ENCODE measurements at regions not wholly inside any gene's neighbourhood (a gene's known extent, or its start where the extent isn't known, plus 50 kb on each side); places are given as distances from the start of the nearest gene placed in this dataset.

DNA sequence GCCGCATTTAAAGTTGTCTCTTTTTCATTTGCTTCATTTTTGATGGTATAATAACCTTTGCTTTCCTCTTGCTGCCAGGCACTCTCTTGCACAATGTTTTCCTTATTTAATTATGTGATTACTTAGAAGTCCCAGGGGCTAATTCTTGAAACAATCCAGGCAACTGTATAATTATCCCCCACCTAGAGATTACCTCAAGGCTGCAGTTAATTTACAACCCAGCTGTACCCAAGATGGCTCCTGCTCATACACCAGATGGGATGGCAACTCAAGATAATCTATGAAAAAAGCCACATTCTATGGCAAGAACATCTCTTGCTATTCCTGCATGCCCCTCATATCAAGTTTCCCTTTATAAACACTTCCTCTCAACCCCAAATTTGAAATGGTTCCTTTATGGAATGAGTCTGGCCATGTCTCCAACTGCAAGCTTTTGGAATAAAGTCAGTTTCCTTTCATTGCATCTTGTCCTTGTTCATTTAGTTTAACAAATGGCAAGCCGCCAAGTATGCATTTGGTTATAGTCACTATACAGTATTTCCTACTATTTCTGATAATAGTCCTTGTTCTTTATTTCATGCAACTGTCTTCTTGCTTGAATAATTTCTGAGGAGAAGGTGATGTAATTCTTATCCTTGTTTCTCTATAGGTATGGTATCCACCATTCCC is 1042.6 kb downstream of the PLA2G4A start:
- Mint-ChIP-seq H3K9me3 (peaks cover 22% of the 10 kb centered on the region), H3K27ac (no peak overlapping the region), H3K36me3 (ENCODE audit: low read depth) (no peaks in the 10 kb centered on the region), H3K27me3 (no peaks in the 10 kb centered on the region), H3K4me3 (no peak overlapping the region), H3K4me1 (no peaks in the 10 kb centered on the region)
- DNase-seq (no peak), ATAC-seq (no peak)

DNA sequence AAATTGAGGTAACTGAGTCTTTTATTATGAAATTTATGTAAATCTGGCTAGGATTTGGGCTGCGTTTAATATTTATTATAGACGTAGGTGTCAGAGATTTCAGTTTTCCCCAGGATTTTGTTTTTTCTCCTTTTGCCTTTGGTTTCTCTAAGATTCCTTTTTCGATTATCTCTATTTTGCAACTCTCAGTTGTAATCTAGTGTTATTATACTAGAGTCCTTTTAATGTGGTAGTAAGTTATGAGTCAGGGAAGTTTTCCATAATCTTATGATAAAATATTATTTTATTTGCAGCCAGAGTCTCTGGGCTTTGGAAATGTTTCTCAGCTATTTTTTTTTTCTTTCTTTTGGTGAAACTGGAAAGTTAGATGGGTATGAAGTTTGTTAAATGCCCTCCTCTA is 1043.8 kb downstream of the PLA2G4A start:
- Mint-ChIP-seq H3K36me3 (ENCODE audit: low read depth) (no peaks in the 10 kb centered on the region), H3K9me3 (peaks cover 22% of the 10 kb centered on the region), H3K27me3 (no peaks in the 10 kb centered on the region), H3K4me3 (no peak overlapping the region), H3K27ac (no peak overlapping the region), H3K4me1 (no peaks in the 10 kb centered on the region)
- ATAC-seq (no peak), DNase-seq (no peak)

DNA sequence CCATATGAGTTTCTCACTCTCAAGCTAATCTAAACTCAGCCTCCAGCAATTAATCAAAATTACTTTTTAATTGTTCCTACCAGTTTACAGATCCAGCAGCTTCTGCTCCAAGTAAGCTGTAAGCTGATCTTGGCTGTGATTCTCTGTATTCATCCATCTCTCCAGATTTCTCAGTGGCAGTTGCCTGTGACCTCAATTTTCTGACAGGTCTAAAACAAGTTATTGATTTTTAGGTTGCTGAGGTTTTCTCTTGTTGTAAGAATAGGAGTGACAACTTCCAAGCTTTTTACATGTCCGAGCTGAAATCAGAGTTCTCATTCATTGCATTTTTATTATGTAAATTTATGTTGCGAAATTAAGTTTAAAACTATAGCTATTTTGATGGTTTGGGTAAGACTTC is 1044.4 kb downstream of the PLA2G4A start:
- no peak overlapping the region for H3K4me3 Mint-ChIP-seq
- ATAC-seq (no peak), DNase-seq (no peak)
- peaks cover 17% of the 10 kb centered on the region for H3K9me3 Mint-ChIP-seq
- no peaks in the 10 kb centered on the region for H3K4me1 Mint-ChIP-seq
- no peaks in the 10 kb centered on the region for H3K36me3 Mint-ChIP-seq (ENCODE audit: low read depth)
- no peak overlapping the region for H3K27ac Mint-ChIP-seq
- no peaks in the 10 kb centered on the region for H3K27me3 Mint-ChIP-seq

DNA sequence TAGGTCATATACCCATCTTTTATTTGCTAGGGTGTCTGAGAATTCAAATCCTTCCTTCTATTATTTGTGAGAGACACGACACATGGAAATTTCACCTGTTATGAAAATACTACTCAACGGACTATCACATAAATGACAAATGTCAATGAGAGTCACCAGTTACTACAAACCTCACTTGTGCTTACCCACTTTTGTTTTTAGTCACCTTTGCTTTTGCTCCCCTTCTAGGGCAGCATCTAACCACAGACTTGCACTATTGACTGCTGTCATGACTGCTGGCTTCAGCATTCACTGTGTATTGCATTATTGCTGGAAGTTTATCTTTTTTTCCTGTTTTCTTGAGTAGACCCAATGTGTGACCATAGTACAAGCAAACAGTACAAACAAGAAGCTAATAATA is 1048.0 kb downstream of the PLA2G4A start:
- H3K36me3 Mint-ChIP-seq (ENCODE audit: low read depth): no peaks in the 10 kb centered on the region
- DNase-seq: no peak
- no peaks in the 10 kb centered on the region for H3K4me1 Mint-ChIP-seq
- no peak for ATAC-seq
- no peak overlapping the region for H3K27ac Mint-ChIP-seq
- H3K4me3 Mint-ChIP-seq: no peak overlapping the region
- no peaks in the 10 kb centered on the region for H3K27me3 Mint-ChIP-seq
- peaks cover 6% of the 10 kb centered on the region for H3K9me3 Mint-ChIP-seq

DNA sequence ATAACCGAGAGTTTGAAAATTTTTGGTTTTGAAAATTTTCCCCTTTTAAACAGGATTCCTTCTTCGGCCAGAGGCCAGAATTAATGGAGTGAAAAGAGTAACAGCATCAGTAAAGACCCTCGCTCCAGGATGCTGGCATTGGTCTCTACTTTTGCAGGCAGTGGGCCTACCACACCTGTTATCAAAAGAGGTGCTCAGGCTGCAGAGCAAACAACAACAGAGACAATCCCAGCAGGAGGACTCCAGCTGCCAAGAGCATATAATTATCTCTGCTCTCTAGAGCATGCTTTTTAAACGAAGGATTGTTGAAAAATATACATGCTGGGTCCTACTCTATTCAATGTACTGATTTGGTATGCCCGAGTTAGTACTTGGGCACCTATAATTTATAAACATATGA is 1048.5 kb downstream of the PLA2G4A start:
- Mint-ChIP-seq H3K4me1 (no peaks in the 10 kb centered on the region), H3K27ac (no peak overlapping the region), H3K9me3 (peaks cover 3% of the 10 kb centered on the region)

DNA sequence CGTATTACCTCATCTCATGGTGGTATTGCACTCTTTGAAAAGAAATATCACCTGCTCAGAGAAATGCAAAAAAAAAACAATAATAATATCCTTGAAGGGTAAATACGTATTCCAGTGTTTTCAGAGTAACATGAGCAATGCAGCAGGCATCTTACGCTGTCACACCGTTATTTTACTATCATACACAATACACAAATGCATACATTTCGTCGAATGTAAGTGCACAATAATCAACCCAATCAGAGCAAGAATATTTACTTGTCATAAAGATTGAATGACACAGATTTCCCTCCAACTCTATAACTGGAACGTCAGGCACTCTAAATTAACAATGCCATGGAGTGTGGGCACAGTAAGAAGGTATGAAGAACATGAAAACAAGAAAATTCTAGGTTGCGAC is 1050.1 kb downstream of the PLA2G4A start:
- DNase-seq: no peak
- H3K27ac Mint-ChIP-seq: no peak overlapping the region
- no peaks in the 10 kb centered on the region for H3K36me3 Mint-ChIP-seq (ENCODE audit: low read depth)

More for the DNA sequence above, 1048.5 kb downstream of the PLA2G4A start:
- Mint-ChIP-seq H3K27me3 (no peaks in the 10 kb centered on the region), H3K4me3 (no peak overlapping the region), H3K36me3 (ENCODE audit: low read depth) (no peaks in the 10 kb centered on the region)
- ATAC-seq (no peak), DNase-seq (no peak)

DNA sequence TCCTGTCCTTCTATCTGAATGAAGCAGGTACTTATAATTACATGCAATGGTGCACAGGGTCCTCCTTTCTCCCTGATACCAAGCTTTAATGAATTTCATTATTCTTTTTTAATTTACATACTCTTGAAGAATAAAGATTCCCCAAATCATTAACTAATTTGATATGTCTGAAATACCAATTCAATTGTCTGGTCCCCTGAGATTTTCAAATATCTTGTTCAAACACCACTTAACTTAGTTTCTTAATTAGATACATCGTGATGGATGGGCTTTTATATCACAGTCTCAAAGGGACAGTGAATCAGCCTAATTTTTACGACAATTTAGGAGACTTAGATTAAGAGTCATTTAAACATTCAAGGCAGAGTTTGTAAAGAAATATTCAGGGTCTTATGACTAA is 1054.6 kb downstream of the PLA2G4A start:
- ATAC-seq: no peak
- DNase-seq: no peak
- peaks cover 4% of the 10 kb centered on the region for H3K9me3 Mint-ChIP-seq
- no peaks in the 10 kb centered on the region for H3K27me3 Mint-ChIP-seq
- H3K4me1 Mint-ChIP-seq: no peaks in the 10 kb centered on the region
- no peak overlapping the region for H3K4me3 Mint-ChIP-seq
- no peak overlapping the region for H3K27ac Mint-ChIP-seq
- no peaks in the 10 kb centered on the region for H3K36me3 Mint-ChIP-seq (ENCODE audit: low read depth)

More for the DNA sequence above, 1050.1 kb downstream of the PLA2G4A start:
- no peaks in the 10 kb centered on the region for H3K27me3 Mint-ChIP-seq
- no peak overlapping the region for H3K4me3 Mint-ChIP-seq
- peaks cover 3% of the 10 kb centered on the region for H3K9me3 Mint-ChIP-seq
- H3K4me1 Mint-ChIP-seq: no peaks in the 10 kb centered on the region
- no peak for ATAC-seq

DNA sequence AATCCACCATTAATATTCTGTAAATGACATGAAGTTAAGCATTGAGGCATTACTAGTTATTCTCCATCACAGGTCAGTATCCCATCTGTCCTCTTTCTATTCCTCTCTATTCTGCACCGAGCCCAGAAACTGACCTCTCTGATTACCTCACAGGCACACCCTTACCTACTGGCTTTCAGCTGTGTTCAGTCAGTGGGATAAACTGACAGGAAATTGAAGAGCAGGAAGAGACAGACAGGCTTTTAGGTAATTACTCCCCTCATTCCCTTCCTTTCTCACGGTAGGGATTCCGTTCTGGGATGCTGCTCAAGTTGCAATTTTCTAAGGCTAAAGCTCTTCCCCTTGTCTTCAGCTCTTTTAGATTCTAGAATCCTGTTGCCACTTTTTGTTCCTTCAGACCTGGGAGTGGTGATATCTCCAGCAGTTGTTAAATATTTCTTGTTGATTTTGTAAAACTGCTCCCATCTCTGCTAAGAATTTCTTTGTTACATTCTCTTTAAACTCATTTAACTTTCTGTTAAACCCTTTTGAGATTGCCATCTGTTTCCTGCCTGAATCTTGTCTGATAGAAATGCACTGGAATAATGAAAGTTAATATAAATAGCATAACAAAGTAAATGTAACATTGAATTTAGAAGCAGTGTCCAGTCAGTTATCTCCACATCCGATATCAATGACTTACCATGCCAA is 1063.4 kb downstream of the PLA2G4A start:
- ATAC-seq (no peak), DNase-seq (no peak)
- Mint-ChIP-seq H3K9me3 (peaks cover 24% of the 10 kb centered on the region), H3K36me3 (ENCODE audit: low read depth) (no peaks in the 10 kb centered on the region), H3K27ac (no peak overlapping the region), H3K4me3 (no peak overlapping the region), H3K4me1 (no peaks in the 10 kb centered on the region), H3K27me3 (no peaks in the 10 kb centered on the region)

DNA sequence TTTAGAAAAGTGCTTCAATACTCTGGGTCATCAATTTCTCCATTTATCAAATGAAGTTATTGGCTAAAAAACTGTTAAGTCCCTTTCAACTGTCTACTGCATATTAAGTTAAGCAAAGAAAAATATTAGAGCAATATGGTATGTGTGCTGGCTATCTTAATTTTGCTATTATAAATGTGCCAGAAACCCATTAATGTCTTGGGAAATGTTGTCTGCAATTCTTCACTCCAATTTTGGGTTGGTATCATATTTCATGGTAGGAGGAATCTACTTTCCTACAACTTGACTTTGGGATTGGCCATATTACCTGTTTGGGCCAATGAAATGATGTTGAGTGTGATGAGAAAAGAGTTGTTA is 1063.9 kb downstream of the PLA2G4A start:
- DNase-seq (no peak), ATAC-seq (no peak)
- H3K27me3 Mint-ChIP-seq: no peaks in the 10 kb centered on the region
- H3K9me3 Mint-ChIP-seq: peaks cover 22% of the 10 kb centered on the region
- no peaks in the 10 kb centered on the region for H3K36me3 Mint-ChIP-seq (ENCODE audit: low read depth)
- no peak overlapping the region for H3K4me3 Mint-ChIP-seq
- no peaks in the 10 kb centered on the region for H3K4me1 Mint-ChIP-seq
- no peak overlapping the region for H3K27ac Mint-ChIP-seq

DNA sequence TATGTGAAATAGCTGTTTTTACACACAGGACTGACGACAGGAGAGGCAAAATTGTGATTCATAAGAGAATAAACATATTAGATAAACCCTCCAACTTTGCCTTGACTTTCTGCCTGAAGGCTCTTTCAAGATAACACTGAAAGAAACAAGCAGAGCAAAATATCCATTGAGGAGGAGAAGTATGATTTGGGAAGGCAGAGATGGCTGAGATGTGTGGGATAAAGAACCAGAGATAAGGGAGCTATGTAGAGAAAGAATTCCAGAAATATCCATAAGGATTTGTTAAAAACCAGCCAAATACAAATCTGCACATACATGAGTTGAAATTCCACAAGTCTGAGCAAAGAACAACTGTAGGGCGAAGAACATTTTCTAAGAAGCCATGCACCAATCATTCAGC is 1064.7 kb downstream of the PLA2G4A start:
- Mint-ChIP-seq H3K9me3 (peaks cover 29% of the 10 kb centered on the region), H3K4me1 (no peaks in the 10 kb centered on the region), H3K36me3 (ENCODE audit: low read depth) (no peaks in the 10 kb centered on the region), H3K27ac (no peak overlapping the region), H3K27me3 (no peaks in the 10 kb centered on the region), H3K4me3 (no peak overlapping the region)
- DNase-seq (no peak), ATAC-seq (no peak)

DNA sequence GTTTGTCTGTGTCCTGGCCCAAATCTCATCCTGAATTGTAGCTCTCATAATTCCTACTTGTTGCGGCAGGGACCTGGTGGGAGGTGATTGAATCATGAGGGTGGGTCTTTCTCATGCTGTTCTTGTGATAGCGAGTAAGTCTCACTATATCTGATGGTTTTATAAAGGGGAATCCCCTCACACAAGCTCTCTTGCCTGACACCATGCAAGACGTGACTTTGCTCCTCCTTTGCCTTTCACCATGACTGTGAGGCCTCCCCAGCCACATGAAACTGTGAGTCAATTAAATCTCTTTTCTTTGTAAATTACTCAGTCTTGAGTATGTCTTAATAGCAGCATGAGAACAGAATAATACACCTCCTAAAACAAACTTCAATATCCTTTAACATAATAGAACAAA is 1065.6 kb downstream of the PLA2G4A start:
- Mint-ChIP-seq H3K4me3 (no peak overlapping the region), H3K9me3 (peaks cover 25% of the 10 kb centered on the region), H3K27me3 (no peaks in the 10 kb centered on the region), H3K27ac (no peak overlapping the region), H3K36me3 (ENCODE audit: low read depth) (no peaks in the 10 kb centered on the region), H3K4me1 (no peaks in the 10 kb centered on the region)
- DNase-seq: no peak
- no peak for ATAC-seq

DNA sequence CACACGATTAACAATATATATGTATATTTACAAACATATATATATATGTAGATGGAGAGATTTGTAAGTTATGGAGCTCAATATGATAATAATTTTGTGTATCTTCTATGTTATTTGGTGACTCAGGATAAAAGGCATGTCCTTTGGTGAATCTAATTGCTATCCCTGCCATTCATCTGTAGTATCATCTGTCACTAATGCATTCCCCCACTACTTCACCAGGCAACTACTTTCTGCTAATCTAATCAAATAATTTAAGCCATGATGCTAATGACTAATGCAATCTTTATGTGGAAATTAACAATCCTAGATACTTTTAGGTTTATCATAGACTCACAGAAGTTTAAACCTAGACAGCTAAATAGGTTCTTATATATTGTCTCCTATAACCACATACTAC is 1074.5 kb downstream of the PLA2G4A start:
- H3K27ac Mint-ChIP-seq: no peak overlapping the region
- H3K9me3 Mint-ChIP-seq: peaks cover 5% of the 10 kb centered on the region
- DNase-seq (no peak), ATAC-seq (no peak)
- H3K36me3 Mint-ChIP-seq (ENCODE audit: low read depth): no peaks in the 10 kb centered on the region
- H3K4me3 Mint-ChIP-seq: no peak overlapping the region
- H3K27me3 Mint-ChIP-seq: no peaks in the 10 kb centered on the region
- H3K4me1 Mint-ChIP-seq: no peaks in the 10 kb centered on the region

DNA sequence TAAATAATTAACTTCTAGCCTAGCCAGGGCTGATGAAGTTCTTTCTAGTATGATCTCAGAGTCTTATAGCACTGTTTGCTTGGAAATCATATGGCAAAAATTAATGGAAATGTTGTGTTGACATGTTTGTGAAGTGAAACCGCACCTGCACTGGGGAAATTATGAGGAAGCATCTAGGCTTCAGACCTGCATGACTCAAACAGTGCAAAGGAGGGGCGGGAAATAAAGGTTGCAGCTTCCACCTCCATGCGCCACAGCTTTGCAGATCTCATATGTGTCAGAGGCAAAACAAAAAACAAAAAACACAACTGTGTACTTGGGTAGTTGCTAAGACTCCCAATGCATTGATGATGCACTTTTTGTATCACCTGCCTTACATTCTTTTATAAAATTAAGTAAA is 1080.6 kb downstream of the PLA2G4A start:
- Mint-ChIP-seq H3K4me3 (no peak overlapping the region), H3K4me1 (no peaks in the 10 kb centered on the region), H3K9me3 (no peaks in the 10 kb centered on the region), H3K27me3 (no peaks in the 10 kb centered on the region), H3K36me3 (ENCODE audit: low read depth) (no peaks in the 10 kb centered on the region), H3K27ac (no peak overlapping the region)
- DNase-seq: no peak
- ATAC-seq: no peak

DNA sequence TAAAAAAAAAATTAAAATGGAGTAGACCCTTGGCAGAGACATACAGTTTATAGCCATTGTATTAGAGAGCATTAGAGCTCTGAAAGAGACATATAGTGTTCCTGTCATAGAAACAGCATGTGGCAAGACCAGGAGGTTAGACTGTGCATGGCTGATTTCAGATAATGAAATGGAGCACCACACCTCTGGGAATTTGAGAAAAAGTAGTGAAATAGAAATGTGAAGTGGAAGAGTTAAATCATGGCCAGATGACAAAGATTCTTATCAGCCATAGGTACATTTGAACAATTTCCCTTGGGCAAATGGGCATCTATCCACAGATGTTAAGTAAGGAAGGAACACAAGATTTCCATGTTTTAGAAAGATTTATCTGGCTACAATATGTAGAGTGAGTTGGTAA is 1083.1 kb downstream of the PLA2G4A start:
- H3K4me1 Mint-ChIP-seq: no peaks in the 10 kb centered on the region
- no peak overlapping the region for H3K27ac Mint-ChIP-seq
- H3K9me3 Mint-ChIP-seq: peaks cover 3% of the 10 kb centered on the region
- DNase-seq (no peak), ATAC-seq (no peak)
- H3K4me3 Mint-ChIP-seq: no peak overlapping the region
- no peaks in the 10 kb centered on the region for H3K36me3 Mint-ChIP-seq (ENCODE audit: low read depth)
- H3K27me3 Mint-ChIP-seq: no peaks in the 10 kb centered on the region

DNA sequence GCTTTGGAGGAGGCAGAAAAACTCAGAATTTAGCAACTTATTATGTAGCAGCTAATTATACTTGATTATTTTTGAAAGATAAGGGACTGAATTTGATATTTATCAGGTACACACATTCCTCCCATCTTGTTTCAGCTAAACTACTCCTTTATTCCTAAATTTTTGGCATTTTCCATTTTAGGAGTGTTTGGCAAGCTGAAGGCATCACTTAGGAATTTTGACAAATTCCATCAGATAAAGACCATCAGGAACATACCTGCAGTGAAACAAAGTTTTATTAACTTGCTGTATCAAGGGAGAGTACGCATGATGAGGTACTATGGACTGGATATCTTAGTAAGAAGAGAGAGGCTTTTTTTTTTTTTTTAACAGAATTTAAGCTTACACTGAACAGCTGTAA is 1092.2 kb downstream of the PLA2G4A start:
- peaks cover 9% of the 10 kb centered on the region for H3K9me3 Mint-ChIP-seq
- no peaks in the 10 kb centered on the region for H3K4me1 Mint-ChIP-seq
- no peak overlapping the region for H3K4me3 Mint-ChIP-seq
- DNase-seq (no peak), ATAC-seq (no peak)
- no peaks in the 10 kb centered on the region for H3K36me3 Mint-ChIP-seq (ENCODE audit: low read depth)
- H3K27ac Mint-ChIP-seq: no peak overlapping the region
- no peaks in the 10 kb centered on the region for H3K27me3 Mint-ChIP-seq

DNA sequence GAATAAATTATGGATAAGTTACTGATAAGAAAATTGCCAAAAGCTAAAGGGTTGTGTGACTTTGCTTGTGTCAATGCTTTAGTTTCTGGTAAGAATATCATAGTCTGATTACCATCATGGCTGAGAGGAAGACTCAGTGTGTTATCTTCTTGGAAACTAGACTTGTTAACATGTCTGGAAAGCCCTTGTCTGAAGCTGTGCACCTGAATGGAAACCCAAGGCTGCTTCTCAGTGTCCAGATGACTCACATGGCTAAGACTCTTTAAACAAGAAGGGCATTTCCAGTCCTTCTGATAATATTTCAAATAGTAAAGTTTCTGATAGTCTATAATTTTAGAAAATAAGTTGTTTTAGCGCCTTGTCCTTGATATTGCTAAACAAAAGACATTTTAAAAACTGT is 1092.7 kb downstream of the PLA2G4A start:
- H3K9me3 Mint-ChIP-seq: peaks cover 7% of the 10 kb centered on the region
- H3K27ac Mint-ChIP-seq: no peak overlapping the region
- H3K4me1 Mint-ChIP-seq: no peaks in the 10 kb centered on the region
- H3K27me3 Mint-ChIP-seq: no peaks in the 10 kb centered on the region
- H3K36me3 Mint-ChIP-seq (ENCODE audit: low read depth): no peaks in the 10 kb centered on the region
- no peak for DNase-seq
- ATAC-seq: no peak
- no peak overlapping the region for H3K4me3 Mint-ChIP-seq

Measured in activated naive CD8-positive, alpha-beta T cell treated with anti-CD3 and anti-CD28 coated beads, Interleukin-2, amount 50 U/mL, for 24 hours (primary cell).